ENCODE measurements at regions not wholly inside any gene's neighbourhood (a gene's known extent, or its start where the extent isn't known, plus 50 kb on each side); places are given as distances from the start of the nearest gene placed in this dataset.

DNA sequence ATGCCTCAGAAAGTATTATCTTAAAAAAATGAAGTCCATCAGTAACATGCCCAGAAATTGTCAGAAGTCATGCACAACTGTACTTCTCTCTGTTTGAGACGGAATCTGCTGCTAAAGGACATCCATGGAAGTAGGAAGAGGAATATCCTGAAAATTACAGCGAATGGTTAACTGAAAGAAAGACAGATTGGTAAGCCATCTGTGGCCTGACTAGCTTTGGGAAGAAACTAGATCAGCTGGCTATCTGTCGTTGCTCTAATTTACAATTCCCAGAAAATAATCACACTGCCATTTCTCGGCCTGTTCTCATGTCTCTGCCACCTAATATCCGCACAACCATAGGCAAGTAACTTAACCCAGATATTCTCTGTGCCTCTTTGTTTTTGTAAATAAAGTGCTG is 496.5 kb downstream of the PCDH19 start:
- no peak overlapping the region for H2BK120ac ChIP-seq (ENCODE audit: low read depth, low read length)
- no peaks in the 10 kb centered on the region for H3K9me1 ChIP-seq (ENCODE audit: insufficient read depth, low read length)
- no peak overlapping the region for H3K4me2 ChIP-seq (ENCODE audit: low read depth, low read length)
- H2BK20ac ChIP-seq (ENCODE audit: low read depth, low read length): no peak overlapping the region
- no peak overlapping the region for H2AK5ac ChIP-seq (ENCODE audit: low read depth, low read length)
- in situ Hi-C loops (cut with MboI; ENCODE audit: low sequenced_read_pairs) (no loop called here), intact Hi-C loops (cut with micrococcal nuclease) (no loop called here), dilution Hi-C loops (cut with HindIII; ENCODE audit: low sequenced_read_pairs, unreplicated experiment) (no loop called here)
- H4K20me1 ChIP-seq (ENCODE audit: insufficient read depth, low read length): no peaks in the 10 kb centered on the region
- H3K79me1 ChIP-seq (ENCODE audit: low read depth in 1 of 2, low read length in 2 of 2): no peaks in the 10 kb centered on the region
- no peak overlapping the region for H4K5ac ChIP-seq (ENCODE audit: low read depth, low read length)
- TF ChIP-seq MXI1 (IDR thresholded peaks at IDR 0.05; ENCODE audit: borderline replicate concordance, low read depth, low read length): no peak
- no peak for TF ChIP-seq RCOR1 (IDR thresholded peaks at IDR 0.05; ENCODE audit: insufficient replicate concordance, low read length)
- TF ChIP-seq, protein P1, sequence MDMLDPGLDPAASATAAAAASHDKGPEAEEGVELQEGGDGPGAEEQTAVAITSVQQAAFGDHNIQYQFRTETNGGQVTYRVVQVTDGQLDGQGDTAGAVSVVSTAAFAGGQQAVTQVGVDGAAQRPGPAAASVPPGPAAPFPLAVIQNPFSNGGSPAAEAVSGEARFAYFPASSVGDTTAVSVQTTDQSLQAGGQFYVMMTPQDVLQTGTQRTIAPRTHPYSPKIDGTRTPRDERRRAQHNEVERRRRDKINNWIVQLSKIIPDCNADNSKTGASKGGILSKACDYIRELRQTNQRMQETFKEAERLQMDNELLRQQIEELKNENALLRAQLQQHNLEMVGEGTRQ (IDR thresholded peaks at IDR 0.05; ENCODE audit: low read depth, low read length): no peak
- TF ChIP-seq POLR2A (IDR thresholded peaks at IDR 0.05; ENCODE audit: low read depth, low read length): no peak
- TF ChIP-seq RAD21 (IDR thresholded peaks at IDR 0.05; ENCODE audit: low read length): no peak
- TF ChIP-seq RFX5 (IDR thresholded peaks at IDR 0.05; ENCODE audit: low read depth, low read length): no peak
- no peak for TF ChIP-seq CEBPB (IDR thresholded peaks at IDR 0.05; ENCODE audit: low read depth, low read length)
- TF ChIP-seq FOS (IDR thresholded peaks at IDR 0.05; ENCODE audit: low read depth, low read length): no peak
- TF ChIP-seq CHD1 (IDR thresholded peaks at IDR 0.05; ENCODE audit: low read depth, low read length): no peak
- TF ChIP-seq MAZ (IDR thresholded peaks at IDR 0.05; ENCODE audit: borderline replicate concordance, low read depth, low read length): no peak
- TF ChIP-seq MAFK (IDR thresholded peaks at IDR 0.05; ENCODE audit: low read depth, low read length): no peak
- no peak for TF ChIP-seq BHLHE40 (IDR thresholded peaks at IDR 0.05; ENCODE audit: low read depth, low read length)
- no peak for TF ChIP-seq NFE2L2 (IDR thresholded peaks at IDR 0.05; ENCODE audit: low read depth, low read length)
- TF ChIP-seq, protein P2, sequence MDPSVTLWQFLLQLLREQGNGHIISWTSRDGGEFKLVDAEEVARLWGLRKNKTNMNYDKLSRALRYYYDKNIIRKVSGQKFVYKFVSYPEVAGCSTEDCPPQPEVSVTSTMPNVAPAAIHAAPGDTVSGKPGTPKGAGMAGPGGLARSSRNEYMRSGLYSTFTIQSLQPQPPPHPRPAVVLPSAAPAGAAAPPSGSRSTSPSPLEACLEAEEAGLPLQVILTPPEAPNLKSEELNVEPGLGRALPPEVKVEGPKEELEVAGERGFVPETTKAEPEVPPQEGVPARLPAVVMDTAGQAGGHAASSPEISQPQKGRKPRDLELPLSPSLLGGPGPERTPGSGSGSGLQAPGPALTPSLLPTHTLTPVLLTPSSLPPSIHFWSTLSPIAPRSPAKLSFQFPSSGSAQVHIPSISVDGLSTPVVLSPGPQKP (IDR thresholded peaks at IDR 0.05; ENCODE audit: borderline replicate concordance, low read depth, low read length): no peak
- H3K18ac ChIP-seq (ENCODE audit: low read depth, low read length): no peak overlapping the region
- H3K9me3 ChIP-seq (ENCODE audit: control insufficient read depth, insufficient read depth, low read length): no peaks in the 10 kb centered on the region
- H3K4me3 ChIP-seq (ENCODE audit: insufficient read depth, low read depth, low read length): no peak overlapping the region
- CTCF ChIA-PET: no interaction called here
- H3K4me1 ChIP-seq (ENCODE audit: control insufficient read depth, insufficient read depth, low read length): no peaks in the 10 kb centered on the region
- H3K36me3 ChIP-seq (ENCODE audit: control insufficient read depth, insufficient read depth, low read length): no peaks in the 10 kb centered on the region
- H3K9ac ChIP-seq (ENCODE audit: low read depth, low read length): no peak overlapping the region
- H3K4ac ChIP-seq (ENCODE audit: low read depth, low read length): no peak overlapping the region
- no peak overlapping the region for H3K27ac ChIP-seq (ENCODE audit: insufficient read depth, low read length)
- POLR2A ChIA-PET (ENCODE audit: unreplicated experiment): no interaction called here
- no peak overlapping the region for H3K14ac ChIP-seq (replicated peaks; ENCODE audit: low read depth, low read length)
- H3K56ac ChIP-seq (ENCODE audit: extremely low read depth, insufficient read depth, low read length): no peak overlapping the region
- 17% methylated on average over 1 of the region's 5 CpGs; no CpG with 5 or more reads in 1 of the 2 experiments for WGBS, 2 experiments (ENCODE audit: extremely low coverage in 2 of 2, insufficient read length in 1 of 2)
- no peak overlapping the region for H2AFZ ChIP-seq (replicated peaks; ENCODE audit: low read length, poor library complexity)
- no peak overlapping the region for H3K23ac ChIP-seq (ENCODE audit: low read depth, low read length)
- H4K91ac ChIP-seq (ENCODE audit: insufficient read depth, low read depth, low read length): no peak overlapping the region
- H3K27me3 ChIP-seq (ENCODE audit: control insufficient read depth, insufficient read depth, low read length): no peaks in the 10 kb centered on the region; the same call in 1 of the 2 replicates
- H2BK5ac ChIP-seq (ENCODE audit: low read depth, low read length, poor library complexity, severe bottlenecking): no peak overlapping the region
- no peak overlapping the region for H2BK15ac ChIP-seq (ENCODE audit: low read depth, low read length)
- no peak overlapping the region for H2AK9ac ChIP-seq (replicated peaks; ENCODE audit: low read depth, low read length, poor library complexity)
- ATAC-seq (ENCODE audit: low read depth) (no peak), DNase-seq (no peak)
- H4K8ac ChIP-seq (ENCODE audit: low read depth in 2 of 2, low read length in 2 of 2): no peak overlapping the region
- BruUV-seq (replicated peaks): no TSS peak

All from IMR-90 (cell line).